ENCODE measurements at regions not wholly inside any gene's neighbourhood (a gene's known extent, or its start where the extent isn't known, plus 50 kb on each side); places are given as distances from the start of the nearest gene placed in this dataset.
A peak's percentile ranks its signal among the peaks of the same experiment; 100 is the strongest.

GRCh38 chr20:57086066-57086465, 180.4 kb downstream of the BMP7 start:
- no peak overlapping the region for H3K4me3 ChIP-seq (ENCODE audit: low read depth, low read length)

GRCh38 chr20:57087102-57087501, 179.3 kb downstream of the BMP7 start:
- Histone ChIP-seq H3K27me3 (ENCODE audit: control insufficient read depth, insufficient read depth, low read length) (no peaks in the 10 kb centered on the region), H3K27ac (ENCODE audit: low read depth, low read length) (no peak overlapping the region), H3K4me3 (ENCODE audit: low read depth, low read length) (no peak overlapping the region), H3K9me3 (ENCODE audit: control insufficient read depth, insufficient read depth, low read length) (peaks cover 30% of the 10 kb centered on the region)
- TF ChIP-seq CTCF (IDR thresholded peaks at IDR 0.05; ENCODE audit: low read depth, low read length) = no peak
- DNase-seq (ENCODE audit: low read depth, low spot score) = no peak
- ChIA-PET POLR2A (no interaction called here), CTCF (no interaction called here)

More at GRCh38 chr20:57086066-57086465, 180.4 kb downstream of the BMP7 start:
- no peak overlapping the region for H3K27ac ChIP-seq (ENCODE audit: low read depth, low read length)
- H3K9me3 ChIP-seq (ENCODE audit: control insufficient read depth, insufficient read depth, low read length) = peaks cover 33% of the 10 kb centered on the region
- H3K27me3 ChIP-seq (ENCODE audit: control insufficient read depth, insufficient read depth, low read length) = no peaks in the 10 kb centered on the region
- ChIA-PET POLR2A (no interaction called here), CTCF (no interaction called here)
- DNase-seq (ENCODE audit: low read depth, low spot score) = no peak
- no peak for TF ChIP-seq CTCF (IDR thresholded peaks at IDR 0.05; ENCODE audit: low read depth, low read length)

GRCh38 chr20:57087705-57088104, 178.7 kb downstream of the BMP7 start:
- CTCF ChIA-PET = no interaction called here
- H3K4me3 ChIP-seq (ENCODE audit: low read depth, low read length) = no peak overlapping the region
- H3K9me3 ChIP-seq (ENCODE audit: control insufficient read depth, insufficient read depth, low read length) = peaks cover 28% of the 10 kb centered on the region
- no peaks in the 10 kb centered on the region for H3K27me3 ChIP-seq (ENCODE audit: control insufficient read depth, insufficient read depth, low read length)
- no peak for TF ChIP-seq CTCF (IDR thresholded peaks at IDR 0.05; ENCODE audit: low read depth, low read length)
- POLR2A ChIA-PET = no interaction called here
- no peak overlapping the region for H3K27ac ChIP-seq (ENCODE audit: low read depth, low read length)
- DNase-seq (ENCODE audit: low read depth, low spot score) = no peak

GRCh38 chr20:57088436-57088835, 178.0 kb downstream of the BMP7 start:
- ChIA-PET CTCF (no interaction called here), POLR2A (no interaction called here)
- no peak for TF ChIP-seq CTCF (IDR thresholded peaks at IDR 0.05; ENCODE audit: low read depth, low read length)
- no peak for DNase-seq (ENCODE audit: low read depth, low spot score)
- Histone ChIP-seq H3K27me3 (ENCODE audit: control insufficient read depth, insufficient read depth, low read length) (no peaks in the 10 kb centered on the region), H3K4me3 (ENCODE audit: low read depth, low read length) (no peak overlapping the region), H3K27ac (ENCODE audit: low read depth, low read length) (no peak overlapping the region), H3K9me3 (ENCODE audit: control insufficient read depth, insufficient read depth, low read length) (peaks cover 25% of the 10 kb centered on the region; the same call in 1 of the 2 replicates)

GRCh38 chr20:57089699-57090144, 176.7 kb downstream of the BMP7 start:
- POLR2A ChIA-PET = no interaction called here

More at GRCh38 chr20:57089699-57090144, 176.7 kb downstream of the BMP7 start:
- Histone ChIP-seq H3K4me3 (ENCODE audit: low read depth, low read length) (no peak overlapping the region), H3K9me3 (ENCODE audit: control insufficient read depth, insufficient read depth, low read length) (peaks cover 25% of the 10 kb centered on the region; the same call in 1 of the 2 replicates), H3K27ac (ENCODE audit: low read depth, low read length) (no peak overlapping the region), H3K27me3 (ENCODE audit: control insufficient read depth, insufficient read depth, low read length) (no peaks in the 10 kb centered on the region)
- CTCF ChIA-PET = interaction anchor here (1.0 to 2.6 kb wide), 3 partner anchors 256 to 260 kb away, joined by 3 to 21 read pairs (median 11); no protein-coding TSS in a partner anchor
- peak; percentile 68 for TF ChIP-seq CTCF (IDR thresholded peaks at IDR 0.05; ENCODE audit: low read depth, low read length)
- no peak for DNase-seq (ENCODE audit: low read depth, low spot score)

All from AG04450 (cell line).